GM18861 (cell line): ENCODE measurements at regions not wholly inside any gene's neighbourhood (a gene's known extent, or its start where the extent isn't known, plus 50 kb on each side); places are given as distances from the start of the nearest gene placed in this dataset.

Experiments
- ATAC-seq: cut with Tn5 transposase; IDR thresholded peaks from one replicate; pipeline ENCODE4 v1.9.1; 2021; ENCODE audit not compliant: unreplicated experiment

GRCh38 chr4:171639540-171639939, 173.7 kb upstream of the GALNTL6 start:
- peak; percentile 92 for ATAC-seq

GRCh38 chr4:171636606-171637005, 176.6 kb upstream of the GALNTL6 start:
- ATAC-seq = no peak

GRCh38 chr4:171629737-171630136, 183.5 kb upstream of the GALNTL6 start:
- ATAC-seq = no peak

GRCh38 chr4:171629182-171629581, 184.0 kb upstream of the GALNTL6 start:
- peak; percentile 96 for ATAC-seq

- ATAC-seq = no peak
Measured at GRCh38 chr4:171626554-171626953, 186.7 kb upstream of the GALNTL6 start.

GRCh38 chr4:171622729-171623128, 190.5 kb upstream of the GALNTL6 start:
- ATAC-seq = peak; percentile 58

- ATAC-seq = peak; percentile 49
Measured at GRCh38 chr4:171621646-171622045, 191.6 kb upstream of the GALNTL6 start.

- no peak for ATAC-seq
Measured at GRCh38 chr4:171612907-171613306, 200.3 kb upstream of the GALNTL6 start.

- no peak for ATAC-seq
Measured at GRCh38 chr4:171602638-171603355, 210.4 kb upstream of the GALNTL6 start.

GRCh38 chr4:171601091-171601490, 212.1 kb upstream of the GALNTL6 start:
- ATAC-seq = no peak

- no peak for ATAC-seq
Measured at GRCh38 chr4:171599628-171600027, 213.6 kb upstream of the GALNTL6 start.

- no peak for ATAC-seq
Measured at GRCh38 chr4:171594293-171594692, 218.9 kb upstream of the GALNTL6 start.

GRCh38 chr4:171590716-171591115, 222.5 kb upstream of the GALNTL6 start:
- ATAC-seq = no peak

GRCh38 chr4:171588764-171589163, 224.4 kb upstream of the GALNTL6 start:
- no peak for ATAC-seq

GRCh38 chr4:171588051-171588545, 225.1 kb upstream of the GALNTL6 start:
- ATAC-seq = no peak

GRCh38 chr4:171583790-171584189, 229.4 kb upstream of the GALNTL6 start:
- ATAC-seq = peak; percentile 42

GRCh38 chr4:171582961-171583581, 230.1 kb upstream of the GALNTL6 start:
- no peak for ATAC-seq

GRCh38 chr4:171573181-171573580, 240.0 kb upstream of the GALNTL6 start:
- no peak for ATAC-seq

GRCh38 chr4:171565130-171565788, 247.9 kb upstream of the GALNTL6 start:
- peak; percentile 43 for ATAC-seq

- peak; percentile 77 for ATAC-seq
Measured at GRCh38 chr4:171561419-171561818, 251.8 kb upstream of the GALNTL6 start.

GRCh38 chr4:171553961-171554360, 259.2 kb upstream of the GALNTL6 start:
- ATAC-seq = no peak

- no peak for ATAC-seq
Measured at GRCh38 chr4:171542640-171543039, 270.6 kb upstream of the GALNTL6 start.
